ENCODE measurements at regions not wholly inside any gene's neighbourhood (a gene's known extent, or its start where the extent isn't known, plus 50 kb on each side); places are given as distances from the start of the nearest gene placed in this dataset.

GRCh38 chr1:168372861-168373371 is 92.2 kb downstream of the TBX19 start:
- TF ChIP-seq CTCF (IDR thresholded peaks at IDR 0.05; ENCODE audit: low read depth, low read length) = no peak
- no peak for TF ChIP-seq EZH2phosphoT487 (IDR thresholded peaks at IDR 0.05; ENCODE audit: low read depth)
